AG04450 (cell line): ENCODE measurements at regions not wholly inside any gene's neighbourhood (a gene's known extent, or its start where the extent isn't known, plus 50 kb on each side); places are given as distances from the start of the nearest gene placed in this dataset.

ENCODE experiments used
- CTCF ChIA-PET: fragments of 300-600, 350-600 bp; formaldehyde crosslinking; extraction: SDS; loops from one replicate; lab custom pipeline; 2022; ENCODE audit warnings: antibody characterized with exemption, inconsistent platforms; lab: Charles Lee
- POLR2A ChIA-PET: fragments of 350-600 bp; formaldehyde crosslinking; extraction: SDS; loops from one replicate; lab custom pipeline; 2021; ENCODE audit warnings: antibody characterized with exemption, inconsistent platforms; lab: Yijun Ruan, JAX
- DNase-seq: peaks from one replicate; pipeline ENCODE4 v3.0.0-alpha.2; 2011; ENCODE audit warnings: low read depth, low spot score
- H3K27ac ChIP-seq: one replicate; pipeline ENCODE4 v1.5.1; 2012; ENCODE audit warnings: low read depth, low read length, control low read depth
- H3K27me3 ChIP-seq: one replicate; pipeline ENCODE4 v1.6.0; 2012; ENCODE audit warnings: low read length; ENCODE audit not compliant: control insufficient read depth, insufficient read depth
- H3K4me3 ChIP-seq: 2 replicates; pipeline ENCODE4 v1.5.1; 2011; ENCODE audit warnings: mild to moderate bottlenecking, low read depth, low read length, control low read depth
- H3K9me3 ChIP-seq: 2 replicates; pipeline ENCODE4 v1.5.1; 2012; ENCODE audit warnings: low read length; ENCODE audit not compliant: control insufficient read depth, insufficient read depth
- CTCF ChIP-seq: IDR thresholded peaks from 2 replicates; pipeline ENCODE4 v1.5.1; 2011; ENCODE audit warnings: low read depth, low read length, control low read depth, inconsistent platforms

- no peak for TF ChIP-seq CTCF
- ChIA-PET CTCF (no interaction called here), POLR2A (no interaction called here)
- no peak for DNase-seq
- Histone ChIP-seq H3K27ac (no peak overlapping the region), H3K4me3 (no peak overlapping the region), H3K27me3 (no peaks in the 10 kb centered on the region), H3K9me3 (no peaks in the 10 kb centered on the region)
Observed at GRCh38 chr12:92444763-92445162, 258.0 kb upstream of the PLEKHG7 start.

- no peak for TF ChIP-seq CTCF
- no peak for DNase-seq
- Histone ChIP-seq H3K27ac (no peak overlapping the region), H3K27me3 (no peaks in the 10 kb centered on the region), H3K9me3 (no peaks in the 10 kb centered on the region), H3K4me3 (no peak overlapping the region)
- ChIA-PET CTCF (no interaction called here), POLR2A (no interaction called here)
Observed at GRCh38 chr12:92442782-92443181, 260.0 kb upstream of the PLEKHG7 start.

GRCh38 chr12:92440072-92440471, 262.7 kb upstream of the PLEKHG7 start:
- ChIA-PET POLR2A (no interaction called here), CTCF (no interaction called here)

GRCh38 chr12:92439420-92439805, 263.4 kb upstream of the PLEKHG7 start:
- Histone ChIP-seq H3K4me3 (no peak overlapping the region), H3K27me3 (no peaks in the 10 kb centered on the region), H3K9me3 (no peaks in the 10 kb centered on the region), H3K27ac (no peak overlapping the region)
- ChIA-PET CTCF (no interaction called here), POLR2A (no interaction called here)
- no peak for DNase-seq
- no peak for TF ChIP-seq CTCF

More at GRCh38 chr12:92440072-92440471, 262.7 kb upstream of the PLEKHG7 start:
- no peaks in the 10 kb centered on the region for H3K9me3 ChIP-seq
- no peak for DNase-seq
- no peaks in the 10 kb centered on the region for H3K27me3 ChIP-seq
- no peak for TF ChIP-seq CTCF
- no peak overlapping the region for H3K4me3 ChIP-seq
- no peak overlapping the region for H3K27ac ChIP-seq

GRCh38 chr12:92438641-92439419, 264.0 kb upstream of the PLEKHG7 start:
- H3K27ac ChIP-seq: no peak overlapping the region
- CTCF ChIA-PET: no interaction called here

More at GRCh38 chr12:92438641-92439419, 264.0 kb upstream of the PLEKHG7 start:
- POLR2A ChIA-PET: no interaction called here
- no peak overlapping the region for H3K4me3 ChIP-seq
- no peaks in the 10 kb centered on the region for H3K9me3 ChIP-seq
- no peaks in the 10 kb centered on the region for H3K27me3 ChIP-seq
- no peak for TF ChIP-seq CTCF
- DNase-seq: no peak
